Bronchial epithelial cell (primary cell): ENCODE measurements at regions not wholly inside any gene's neighbourhood (a gene's known extent, or its start where the extent isn't known, plus 50 kb on each side); places are given as distances from the start of the nearest gene placed in this dataset.

Experiments
- DNase-seq: peaks from one replicate; pipeline ENCODE4 v3.0.0-alpha.2; 2010; ENCODE audit warnings: low read depth
- FAIRE-seq: peaks from 2 replicates; lab custom pipeline; 2011; peaks lifted over from hg19 to GRCh38; lab: Jason Lieb, UNC
- H3K27me3 ChIP-seq: 2 replicates; pipeline ENCODE4 v1.5.1; 2011; ENCODE audit warnings: low read length; ENCODE audit not compliant: control insufficient read depth, insufficient read depth
- H3K36me3 ChIP-seq: 2 replicates; pipeline ENCODE4 v1.5.1; 2011; ENCODE audit warnings: low read length; ENCODE audit not compliant: control insufficient read depth, insufficient read depth
- H3K4me3 ChIP-seq: 2 replicates; pipeline ENCODE4 v1.5.1; 2011; ENCODE audit warnings: mild to moderate bottlenecking, low read depth, low read length, control low read depth
- TF ChIP-seq, protein P1 (sequence below): IDR thresholded peaks from 2 replicates; pipeline ENCODE4 v1.5.1; 2011; ENCODE audit warnings: mild to moderate bottlenecking, moderate library complexity, low read length, control low read depth, inconsistent platforms; ENCODE audit not compliant: insufficient read depth, severe bottlenecking

DNA sequence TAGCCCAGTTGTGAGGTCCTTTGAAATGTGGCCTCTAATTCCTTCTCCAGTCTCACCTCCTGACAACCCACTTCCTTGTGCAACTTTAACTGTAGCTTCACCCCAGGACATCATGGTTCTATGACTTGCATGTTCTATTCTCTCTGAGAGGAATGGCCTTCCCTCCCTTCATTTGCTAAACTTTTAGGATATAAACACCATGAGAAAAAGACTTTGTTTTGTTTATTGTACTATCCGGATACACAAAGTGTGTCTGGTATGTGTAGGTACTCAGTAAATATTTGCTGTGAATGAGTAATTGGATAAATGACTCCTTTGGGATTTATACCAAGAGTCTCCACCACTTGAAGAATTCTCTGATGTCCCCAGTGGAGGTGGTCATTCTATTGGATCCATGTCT lies 547.6 kb downstream of the INSC start:
- no peak overlapping the region for H3K4me3 ChIP-seq
- TF ChIP-seq, protein P1, sequence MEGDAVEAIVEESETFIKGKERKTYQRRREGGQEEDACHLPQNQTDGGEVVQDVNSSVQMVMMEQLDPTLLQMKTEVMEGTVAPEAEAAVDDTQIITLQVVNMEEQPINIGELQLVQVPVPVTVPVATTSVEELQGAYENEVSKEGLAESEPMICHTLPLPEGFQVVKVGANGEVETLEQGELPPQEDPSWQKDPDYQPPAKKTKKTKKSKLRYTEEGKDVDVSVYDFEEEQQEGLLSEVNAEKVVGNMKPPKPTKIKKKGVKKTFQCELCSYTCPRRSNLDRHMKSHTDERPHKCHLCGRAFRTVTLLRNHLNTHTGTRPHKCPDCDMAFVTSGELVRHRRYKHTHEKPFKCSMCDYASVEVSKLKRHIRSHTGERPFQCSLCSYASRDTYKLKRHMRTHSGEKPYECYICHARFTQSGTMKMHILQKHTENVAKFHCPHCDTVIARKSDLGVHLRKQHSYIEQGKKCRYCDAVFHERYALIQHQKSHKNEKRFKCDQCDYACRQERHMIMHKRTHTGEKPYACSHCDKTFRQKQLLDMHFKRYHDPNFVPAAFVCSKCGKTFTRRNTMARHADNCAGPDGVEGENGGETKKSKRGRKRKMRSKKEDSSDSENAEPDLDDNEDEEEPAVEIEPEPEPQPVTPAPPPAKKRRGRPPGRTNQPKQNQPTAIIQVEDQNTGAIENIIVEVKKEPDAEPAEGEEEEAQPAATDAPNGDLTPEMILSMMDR, result no peak
- no peak for FAIRE-seq
- no peaks in the 10 kb centered on the region for H3K36me3 ChIP-seq
- peak; percentile 25 for DNase-seq
- no peaks in the 10 kb centered on the region for H3K27me3 ChIP-seq

DNA sequence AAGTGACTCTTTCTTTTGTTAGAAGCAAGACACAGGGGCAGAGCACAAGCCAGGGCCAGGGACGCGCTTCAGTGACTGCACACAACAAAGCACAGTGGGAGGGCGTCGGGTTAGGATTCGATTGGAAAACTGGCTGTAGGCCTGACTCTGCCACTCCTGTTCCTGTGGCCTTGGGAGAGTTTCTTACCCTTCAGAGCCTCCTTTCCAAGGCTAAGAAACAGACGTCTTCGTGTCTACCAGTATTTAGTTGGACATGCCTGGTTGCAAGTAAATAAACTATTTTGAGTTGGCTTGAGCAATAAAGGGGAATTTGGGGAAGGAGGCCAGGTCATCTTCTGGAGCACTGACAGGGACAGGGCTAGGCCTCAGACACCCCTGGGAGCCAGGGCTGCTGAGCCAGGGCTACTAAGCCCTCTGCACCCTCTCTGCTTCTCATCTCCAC lies 549.1 kb downstream of the INSC start:
- TF ChIP-seq, protein P1, result no peak
- Histone ChIP-seq H3K36me3 (no peaks in the 10 kb centered on the region), H3K27me3 (no peaks in the 10 kb centered on the region), H3K4me3 (no peak overlapping the region)
- DNase-seq (no peak), FAIRE-seq (no peak)

DNA sequence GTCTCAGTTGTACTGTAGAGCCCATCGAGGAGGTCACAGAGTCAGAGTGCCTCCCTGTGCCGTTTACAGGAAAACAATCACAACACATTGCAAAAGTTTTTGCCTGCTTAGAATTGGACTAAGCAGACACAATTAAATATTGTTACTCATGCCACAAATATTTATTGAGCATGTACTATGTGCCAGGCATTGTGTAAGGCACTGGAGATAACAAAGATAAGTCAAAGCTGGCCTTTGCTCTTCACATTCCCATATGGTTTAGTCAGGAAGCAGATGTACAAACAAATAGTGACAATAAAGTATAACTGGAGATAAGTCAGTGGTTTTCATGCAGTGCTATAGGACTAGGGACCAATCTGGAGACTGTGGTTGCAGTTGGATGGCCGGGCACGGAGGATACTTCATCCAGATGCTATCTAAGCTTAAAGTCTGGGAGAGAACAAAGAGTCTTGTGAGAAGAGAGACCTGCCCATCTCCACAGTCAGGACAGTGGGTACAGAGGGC lies 550.7 kb downstream of the INSC start:
- no peak for DNase-seq
- no peak overlapping the region for H3K4me3 ChIP-seq
- no peaks in the 10 kb centered on the region for H3K36me3 ChIP-seq
- FAIRE-seq, result no peak
- TF ChIP-seq, protein P1, result no peak
- no peaks in the 10 kb centered on the region for H3K27me3 ChIP-seq

DNA sequence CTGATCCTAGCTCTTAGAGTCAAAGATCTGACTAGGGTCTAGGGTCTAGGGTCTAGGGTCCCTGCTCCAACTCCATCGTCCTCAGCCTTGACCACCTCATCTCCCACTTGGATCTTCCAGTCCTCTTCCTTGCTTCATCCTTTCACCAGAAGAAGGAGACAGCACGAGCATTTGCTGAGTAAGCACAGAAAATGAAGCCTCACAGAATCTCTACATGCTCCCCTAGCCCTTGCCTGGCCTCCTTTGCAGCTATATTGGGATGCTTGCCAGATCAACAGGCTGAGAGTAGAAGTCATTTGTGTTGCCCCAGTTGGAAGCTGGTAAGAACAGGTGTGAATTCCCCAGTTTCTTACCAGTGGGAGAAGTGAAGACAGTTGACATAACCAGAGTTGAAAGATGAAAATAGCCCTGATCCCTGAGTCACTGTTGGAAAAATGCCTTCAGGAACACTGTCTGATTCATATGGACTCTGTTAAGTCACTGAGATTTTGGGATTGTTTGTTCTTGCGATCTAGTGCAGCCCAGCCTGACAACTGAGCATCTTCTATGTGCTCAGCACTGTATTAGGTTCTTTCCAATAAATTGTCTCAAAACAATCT lies 552.5 kb downstream of the INSC start:
- DNase-seq (peak; percentile 30), FAIRE-seq (no peak)
- no peaks in the 10 kb centered on the region for H3K27me3 ChIP-seq
- H3K36me3 ChIP-seq, result no peaks in the 10 kb centered on the region
- TF ChIP-seq, protein P1, result no peak
- no peak overlapping the region for H3K4me3 ChIP-seq

DNA sequence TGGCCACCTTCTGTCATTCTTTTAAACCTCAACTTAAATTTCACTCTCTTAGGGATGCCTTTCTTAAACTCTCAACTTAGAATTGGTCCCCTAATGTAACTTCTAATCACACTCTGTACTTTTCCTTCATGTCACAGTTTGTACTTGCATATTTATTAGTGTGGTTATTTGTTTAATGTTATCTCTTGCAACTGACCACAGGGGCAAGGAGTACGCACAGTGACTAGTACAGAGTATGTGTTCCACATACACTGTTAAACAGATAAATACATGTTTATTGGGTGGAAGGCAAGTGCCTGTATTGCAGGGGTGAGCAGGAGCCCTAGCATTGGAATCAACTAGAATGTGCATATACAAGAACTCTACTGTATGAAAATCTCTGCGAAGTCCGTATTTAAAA lies 554.0 kb downstream of the INSC start:
- TF ChIP-seq, protein P1, result no peak
- Histone ChIP-seq H3K27me3 (no peaks in the 10 kb centered on the region), H3K36me3 (no peaks in the 10 kb centered on the region), H3K4me3 (no peak overlapping the region)
- FAIRE-seq (no peak), DNase-seq (no peak)
